ENCODE measurements at regions not wholly inside any gene's neighbourhood (a gene's known extent, or its start where the extent isn't known, plus 50 kb on each side); places are given as distances from the start of the nearest gene placed in this dataset.

GRCh38 chr21:28267449-28267848, 725.2 kb downstream of the LTN1 start (continued):
- no peak for TF ChIP-seq GTF3C2 (IDR thresholded peaks at IDR 0.05; ENCODE audit: borderline replicate concordance, extremely low read depth, insufficient read length)
- no peak for TF ChIP-seq MITF (IDR thresholded peaks at IDR 0.05)
- TF ChIP-seq TGIF2 (CRISPR knock-in tag; IDR thresholded peaks at IDR 0.05): no peak

GRCh38 chr21:28266061-28266460, 726.6 kb downstream of the LTN1 start:
- intact Hi-C loops (cut with micrococcal nuclease): no loop called here
- Histone ChIP-seq H3K9me1 (ENCODE audit: control insufficient read depth, insufficient read depth, low read length) (no peaks in the 10 kb centered on the region), H3K27ac (ENCODE audit: extremely low read depth, low read depth, low read length) (no peak overlapping the region), H3K79me2 (ENCODE audit: control insufficient read depth, insufficient read depth, low read length) (no peaks in the 10 kb centered on the region), H3K4me1 (replicated peaks in 1 of 2; ENCODE audit: control insufficient read depth in 2 of 2, insufficient read depth in 2 of 2, low read length in 2 of 2) (no peaks in the 10 kb centered on the region), H2AFZ (ENCODE audit: low read depth, low read length) (no peak overlapping the region), H3K4me3 (no peak overlapping the region), H4K20me1 (replicated peaks; ENCODE audit: control insufficient read depth, insufficient read depth, low read length) (no peaks in the 10 kb centered on the region), H3K9me3 (replicated peaks; ENCODE audit: control insufficient read depth, insufficient read depth, low read depth, low read length) (no peaks in the 10 kb centered on the region), H3K27me3 (ENCODE audit: control insufficient read depth in 2 of 2, insufficient read depth in 2 of 2, low read length in 2 of 2) (no peaks in the 10 kb centered on the region), H3K36me3 (ENCODE audit: control insufficient read depth, insufficient read depth, low read length) (no peaks in the 10 kb centered on the region), H3K9ac (ENCODE audit: insufficient read depth in 1 of 2, low read depth in 2 of 2, low read length in 2 of 2) (no peak overlapping the region), H3K4me2 (ENCODE audit: insufficient read depth, low read length) (no peak overlapping the region)
- FAIRE-seq (no peak), ATAC-seq (no peak), DNase-seq (ENCODE audit: extremely low read depth in 1 of 4, low spot score in 3 of 4) (no peak)
- POLR2A ChIA-PET: no interaction called here
- TF ChIP-seq NFXL1 (CRISPR knock-in tag; IDR thresholded peaks at IDR 0.05) (no peak), HMGXB4 (CRISPR knock-in tag; IDR thresholded peaks at IDR 0.05) (no peak), ZNF584 (CRISPR knock-in tag; IDR thresholded peaks at IDR 0.05; ENCODE audit: low read depth) (no peak), SREBF1 (IDR thresholded peaks at IDR 0.05; ENCODE audit: borderline replicate concordance, low read depth, low read length) (no peak), ZNF668 (CRISPR knock-in tag; IDR thresholded peaks at IDR 0.05) (no peak), CHD1 (IDR thresholded peaks at IDR 0.05; ENCODE audit: low read length) (no peak), ZNF282 (CRISPR knock-in tag; IDR thresholded peaks at IDR 0.05) (no peak), PHF8 (IDR thresholded peaks at IDR 0.05; ENCODE audit: borderline replicate concordance, low read length) (no peak), ZNF175 (CRISPR knock-in tag; IDR thresholded peaks at IDR 0.05; ENCODE audit: low read depth) (no peak), MCM2 (IDR thresholded peaks at IDR 0.05; ENCODE audit: low read depth) (no peak), CHD2 (IDR thresholded peaks at IDR 0.05; ENCODE audit: low read depth, low read length) (no peak), HDAC1 (IDR thresholded peaks at IDR 0.05) (no peak), E2F3 (CRISPR knock-in tag; IDR thresholded peaks at IDR 0.05) (no peak), CHD4 (IDR thresholded peaks at IDR 0.05; ENCODE audit: insufficient read depth, insufficient replicate concordance, low read depth, low read length, poor library complexity, severe bottlenecking) (no peak)
- BruUV-seq (replicated peaks): no TSS peak
- in situ Hi-C loops (cut with MboI): no loop called here
- WGBS (ENCODE audit: insufficient coverage, low coverage, missing lambda C conversion rate): 6% methylated on average over 1 of the region's 1 CpG
- CTCF ChIA-PET (ENCODE audit: low intra/inter-chr PET ratio): no interaction called here
